ENCODE measurements at regions not wholly inside any gene's neighbourhood (a gene's known extent, or its start where the extent isn't known, plus 50 kb on each side); places are given as distances from the start of the nearest gene placed in this dataset.
A peak's percentile ranks its signal among the peaks of the same experiment; 100 is the strongest.

DNA sequence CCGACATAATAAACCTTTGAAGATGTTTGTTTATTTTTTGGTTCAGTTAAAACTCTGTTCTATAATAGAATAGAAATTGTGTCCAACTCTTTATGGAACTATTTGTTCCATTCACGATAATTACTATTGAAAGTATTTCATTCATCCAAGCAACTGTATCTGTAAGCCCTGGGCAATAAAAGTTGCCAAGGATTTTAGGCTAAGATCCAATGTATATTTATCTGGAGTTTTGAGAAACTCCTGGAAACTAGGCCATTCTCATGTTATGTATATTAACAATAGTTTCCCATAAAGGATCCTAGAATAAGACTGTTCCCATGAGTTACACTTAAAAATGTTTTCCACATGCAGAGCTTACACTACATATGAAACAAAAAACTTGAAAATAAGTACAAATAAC lies 261.6 kb downstream of the SLITRK6 start:
- no peak for DNase-seq (ENCODE audit: low read depth)

DNA sequence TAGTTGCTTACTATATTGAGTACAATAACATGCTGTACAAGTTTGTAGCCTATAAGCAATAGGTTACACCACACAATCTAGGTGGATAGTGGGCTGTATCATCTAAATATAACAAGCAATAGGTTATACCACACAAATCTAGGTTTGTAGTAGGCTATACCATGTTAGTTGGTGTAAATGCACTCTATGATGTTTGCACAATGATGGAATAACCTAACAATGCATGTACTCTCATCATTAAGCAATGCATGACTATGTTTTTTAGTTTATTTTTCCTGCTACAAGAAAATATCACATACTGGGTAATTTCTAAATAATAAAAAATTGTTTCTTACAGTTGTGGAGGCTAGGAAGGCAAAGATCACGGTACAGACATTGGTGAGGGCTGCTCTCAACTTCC lies 262.5 kb downstream of the SLITRK6 start:
- no peak for DNase-seq (ENCODE audit: low read depth)

DNA sequence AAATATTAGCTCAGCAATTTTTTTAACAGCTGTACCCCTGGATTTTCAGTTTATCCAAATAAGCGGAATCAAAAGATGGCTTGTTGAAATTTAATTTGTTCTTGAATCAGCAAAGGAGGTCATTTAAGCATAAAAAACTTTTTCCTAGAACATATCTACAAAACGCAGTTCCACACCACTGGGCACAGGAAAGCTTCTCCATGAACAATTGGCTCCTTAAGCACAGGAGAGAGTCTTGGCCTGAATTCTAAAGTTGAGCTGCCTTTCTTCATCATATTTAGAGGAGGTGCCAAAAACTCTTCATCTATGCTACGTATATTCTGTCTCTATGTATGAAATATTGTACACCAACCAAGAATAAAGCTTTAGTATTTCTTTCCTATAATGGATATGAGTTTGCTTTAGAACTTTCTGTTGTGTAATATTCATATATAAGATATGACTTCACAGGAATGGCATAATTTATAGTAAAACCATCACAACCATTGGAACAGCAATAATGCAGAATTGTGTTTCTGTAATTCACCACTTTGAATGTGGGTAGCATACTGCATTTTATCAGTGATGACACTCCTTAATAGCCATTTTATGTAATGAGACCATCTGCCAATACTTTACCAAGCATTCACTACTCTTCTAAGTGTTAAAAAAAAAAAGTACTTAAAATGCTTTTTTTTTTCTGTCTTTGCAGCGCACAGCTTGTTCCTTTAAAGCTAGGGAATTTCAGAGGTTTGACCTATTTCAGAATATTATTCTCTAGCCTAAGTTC lies 263.7 kb downstream of the SLITRK6 start:
- DNase-seq (ENCODE audit: low read depth) = no peak

DNA sequence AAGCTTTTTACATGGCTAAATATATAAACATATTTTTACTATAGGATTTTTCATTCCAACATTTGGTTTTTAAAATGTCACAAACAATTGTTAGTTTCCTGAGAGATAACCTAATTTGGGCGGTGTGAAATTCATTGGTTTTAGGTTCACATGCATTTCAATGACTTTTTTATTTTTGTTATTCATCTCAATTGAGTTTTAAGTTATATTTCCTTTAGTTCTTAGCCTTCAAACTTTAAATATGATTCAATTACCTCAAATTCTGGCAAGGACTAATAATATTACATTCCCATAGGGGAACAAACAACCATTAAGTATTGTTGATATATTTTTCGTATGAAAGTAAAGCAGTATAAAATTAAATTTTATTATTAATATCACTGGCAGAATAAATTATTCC lies 265.3 kb downstream of the SLITRK6 start:
- DNase-seq (ENCODE audit: low read depth) = no peak

DNA sequence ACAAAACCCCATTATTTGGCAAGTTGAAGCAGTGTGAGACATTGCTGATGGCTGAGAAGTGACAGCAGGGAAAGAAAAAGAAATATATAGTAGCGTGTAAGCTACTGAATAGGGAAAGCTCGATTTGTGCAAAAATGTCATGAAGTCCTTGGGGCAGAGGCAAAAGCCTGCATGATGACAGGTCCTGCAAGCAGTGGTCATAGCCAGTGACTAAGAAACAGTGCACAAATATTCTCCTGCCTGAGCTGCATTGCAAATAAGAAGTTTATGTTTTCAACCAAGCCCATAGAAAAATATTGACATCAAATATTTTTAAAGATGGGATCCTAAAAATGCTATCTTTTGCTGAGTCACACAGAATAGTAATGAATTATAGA lies 270.0 kb downstream of the SLITRK6 start:
- DNase-seq (ENCODE audit: low read depth) = peak; percentile 12

DNA sequence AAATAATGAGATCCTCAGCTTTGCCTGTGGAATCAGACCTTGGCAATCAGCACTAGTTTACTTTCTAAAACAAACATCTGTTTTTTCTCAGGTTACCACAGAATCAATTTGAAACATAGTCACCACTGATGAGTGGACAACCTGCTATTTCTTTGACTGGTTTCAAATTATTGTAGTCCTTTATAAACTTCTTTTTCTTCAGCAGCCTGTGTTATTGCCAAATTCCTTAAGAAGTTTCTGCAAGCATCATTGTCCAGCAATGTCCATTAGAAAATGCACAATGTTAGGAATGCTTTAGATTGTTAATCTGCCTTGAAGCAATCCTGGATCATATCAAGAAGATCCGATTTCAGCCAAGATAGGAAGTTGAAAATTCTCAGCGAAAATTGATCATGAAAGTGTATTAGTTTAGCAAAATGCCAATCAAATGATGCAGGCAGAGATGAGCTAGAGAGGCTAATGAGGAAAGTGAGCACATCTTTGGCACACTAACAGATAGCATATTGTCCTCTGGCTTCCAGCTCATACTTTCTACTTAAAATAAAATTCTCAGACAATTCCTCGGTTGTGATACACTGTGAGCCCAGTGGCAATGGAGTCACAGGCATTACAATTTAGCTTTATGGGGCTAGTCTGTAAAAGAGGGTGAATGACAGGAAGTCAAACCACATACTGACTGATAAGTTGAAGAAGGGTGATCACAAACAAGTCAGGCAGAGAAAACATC lies 270.6 kb downstream of the SLITRK6 start:
- DNase-seq (ENCODE audit: low read depth) = peak; percentile 44

DNA sequence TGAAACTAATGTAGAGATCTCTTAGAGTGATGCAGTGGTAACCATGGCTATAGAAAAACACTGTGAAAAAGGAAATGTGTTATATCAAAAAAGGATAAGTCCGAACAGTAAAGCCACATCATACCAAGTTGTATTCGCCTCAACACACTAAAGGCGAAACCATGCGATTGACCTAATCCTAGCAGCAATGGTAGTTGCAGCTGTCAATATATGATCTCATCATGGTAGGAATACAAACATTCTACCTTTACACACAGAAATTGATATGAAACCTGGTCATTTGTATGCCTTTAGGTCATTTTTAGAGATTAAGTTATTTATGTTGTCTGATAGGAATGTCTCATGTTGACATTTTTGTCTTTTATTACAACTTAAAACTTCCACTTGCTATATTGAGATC lies 271.9 kb downstream of the SLITRK6 start:
- no peak for DNase-seq (ENCODE audit: low read depth)

DNA sequence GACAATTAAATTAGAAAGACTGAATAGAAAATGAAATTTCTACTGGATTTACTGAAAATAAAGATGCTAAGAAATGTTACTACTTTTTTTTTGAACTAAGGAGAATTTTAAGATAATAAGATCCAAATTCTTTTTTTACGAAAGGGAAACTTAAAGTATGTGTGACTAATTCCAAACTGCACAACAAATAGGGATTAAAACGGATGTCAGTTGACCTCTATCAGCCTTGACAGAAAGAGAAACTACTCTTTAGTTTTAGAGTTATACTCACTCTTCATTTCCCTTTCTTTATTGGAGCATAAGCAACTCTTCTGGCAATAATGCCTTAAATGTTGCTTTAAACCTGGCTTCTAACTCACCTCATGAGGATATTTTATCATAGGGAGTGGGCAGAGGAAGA lies 273.8 kb downstream of the SLITRK6 start:
- no peak for DNase-seq (ENCODE audit: low read depth)

DNA sequence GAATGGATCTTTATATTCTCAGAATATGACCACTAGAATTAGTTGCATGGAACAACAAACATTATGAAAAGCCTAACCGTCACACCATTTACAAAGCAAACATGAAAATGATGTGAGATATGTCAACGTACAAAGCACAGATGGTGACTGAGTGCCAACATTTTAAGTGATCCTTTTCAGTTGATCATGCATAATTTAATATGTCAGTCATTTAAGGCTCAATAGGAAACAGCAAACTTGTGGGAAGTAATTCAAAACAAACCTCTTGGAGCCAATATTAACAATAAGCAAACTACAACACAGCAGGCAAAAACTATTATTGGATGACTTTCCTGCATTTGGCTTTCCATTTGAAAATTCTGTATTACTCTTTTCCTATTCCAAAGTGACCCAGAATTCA lies 277.6 kb downstream of the SLITRK6 start:
- no peak for DNase-seq (ENCODE audit: low read depth)

DNA sequence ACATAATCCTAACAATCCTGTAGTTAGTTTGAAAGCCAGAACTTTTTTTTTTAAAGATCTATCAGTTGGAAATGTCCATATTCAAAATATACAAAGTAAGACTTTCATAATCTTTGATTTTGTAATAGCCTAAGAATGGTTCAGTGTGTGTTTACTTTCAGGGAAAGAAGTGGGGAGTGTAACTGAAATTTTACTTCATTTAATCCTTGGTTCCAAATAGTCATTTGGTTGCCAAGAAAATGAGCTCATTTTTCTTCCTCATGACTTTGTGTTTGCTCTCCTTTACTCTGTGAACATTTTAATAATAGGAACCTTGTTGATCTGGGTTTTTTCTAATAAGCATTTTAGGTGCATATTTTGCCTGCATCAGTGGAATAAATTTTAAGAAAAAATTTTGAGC lies 278.8 kb downstream of the SLITRK6 start:
- DNase-seq (ENCODE audit: low read depth) = peak; percentile 16

DNA sequence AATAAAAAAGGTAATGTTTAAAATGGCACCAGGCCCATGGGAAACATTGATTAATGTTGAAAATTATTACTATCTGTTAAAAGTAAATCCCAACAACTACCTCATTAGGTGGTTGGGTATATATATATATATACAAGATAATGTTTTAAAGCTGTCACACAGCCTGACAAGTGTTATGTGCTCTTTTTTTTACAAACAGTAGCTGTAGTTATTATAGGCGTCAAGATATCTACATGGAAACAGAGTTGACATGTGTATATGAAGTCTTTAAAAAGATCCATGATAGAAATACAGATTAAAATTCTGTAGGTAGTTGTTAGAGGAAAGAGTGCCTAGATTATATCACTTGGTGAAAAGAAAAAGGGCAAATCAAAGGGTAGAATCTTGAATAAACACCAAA lies 279.9 kb downstream of the SLITRK6 start:
- no peak for DNase-seq (ENCODE audit: low read depth)

DNA sequence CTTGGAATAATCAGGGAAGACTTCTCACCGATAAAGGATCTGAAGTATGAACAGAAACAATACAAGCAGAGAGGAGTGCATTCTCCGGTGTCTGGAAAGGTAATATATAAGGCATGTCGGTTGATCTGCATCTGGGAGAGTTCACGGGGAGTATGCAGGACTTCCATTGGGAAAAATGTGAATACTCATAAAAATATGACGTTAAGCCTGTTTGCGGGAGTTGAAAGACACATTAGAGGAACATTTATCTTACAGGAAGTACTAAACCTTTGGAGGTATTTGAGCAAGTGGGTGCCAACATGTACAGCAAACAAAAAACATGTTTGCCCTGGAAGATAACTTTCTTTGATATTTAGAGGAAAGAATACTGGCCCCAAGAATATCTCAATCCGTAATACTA lies 286.8 kb downstream of the SLITRK6 start:
- no peak for DNase-seq (ENCODE audit: low read depth)

DNA sequence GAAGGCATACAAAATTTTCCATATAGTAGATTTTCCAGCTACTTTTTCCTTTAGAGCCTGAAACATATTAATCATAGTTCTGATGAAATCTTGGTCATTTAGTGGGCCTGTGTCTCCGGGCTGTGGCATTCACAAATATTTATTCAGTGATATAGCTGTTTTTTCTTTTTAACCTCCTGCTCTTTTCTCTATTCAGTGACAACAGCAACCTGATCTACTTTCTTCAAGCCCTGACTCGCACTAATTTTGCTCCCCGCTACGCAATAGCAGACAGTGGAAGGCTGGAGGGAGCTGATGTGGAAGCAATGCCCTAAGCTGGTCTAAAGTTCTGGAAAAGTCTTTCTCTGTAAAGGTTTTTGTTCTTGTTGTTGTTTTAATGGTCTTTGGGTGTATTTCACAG lies 289.7 kb downstream of the SLITRK6 start:
- DNase-seq (ENCODE audit: low read depth) = no peak

DNA sequence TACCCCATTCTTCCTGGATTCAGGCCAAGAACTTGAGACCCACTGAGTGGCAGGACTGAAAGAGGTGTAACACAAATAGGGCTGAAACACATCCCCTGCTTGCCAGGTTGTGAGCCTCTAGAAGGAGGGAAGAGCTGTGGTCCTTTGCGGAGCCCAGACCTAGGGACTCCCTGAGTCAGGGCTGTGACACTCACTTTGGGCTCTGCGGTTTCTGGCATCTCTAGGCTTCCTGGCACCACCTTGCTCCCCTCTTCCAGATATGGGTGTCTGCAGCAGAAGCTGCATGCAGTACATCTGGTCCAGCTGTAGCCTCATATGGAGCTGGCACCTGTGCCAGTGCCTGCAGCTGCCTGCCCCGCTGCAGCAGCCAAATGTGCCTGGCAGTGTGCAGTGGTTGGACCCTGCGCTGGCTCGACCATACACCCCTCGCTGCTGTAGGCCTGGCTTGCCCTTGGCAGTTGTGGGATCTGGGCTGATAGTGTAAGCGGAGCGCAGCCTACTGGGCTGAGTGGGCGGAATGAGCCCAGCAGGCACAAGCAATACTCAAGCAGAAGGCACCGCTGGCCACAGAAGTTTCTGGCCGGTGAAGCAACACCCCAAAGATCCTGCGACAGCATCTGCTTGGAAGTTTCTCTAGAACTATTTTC lies 290.4 kb downstream of the SLITRK6 start:
- no peak for DNase-seq (ENCODE audit: low read depth)

DNA sequence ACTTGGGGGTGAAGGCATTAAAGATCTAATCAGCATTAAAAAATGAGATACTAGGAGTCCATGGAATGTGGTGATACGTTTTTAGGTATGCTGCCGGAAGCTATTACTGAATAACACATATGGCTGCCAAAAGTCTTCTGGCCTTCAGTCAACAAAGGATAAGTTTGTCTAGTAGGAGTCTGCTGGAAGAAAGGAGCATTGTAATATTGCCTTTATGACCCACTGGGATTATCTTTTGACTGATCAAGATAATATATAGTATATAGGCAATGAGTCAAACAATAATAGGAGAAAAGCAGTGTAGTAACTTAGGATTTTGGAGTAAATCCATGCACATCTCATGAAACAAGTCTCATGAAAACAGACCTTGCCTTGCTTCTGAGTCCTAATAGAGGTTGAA lies 295.4 kb downstream of the SLITRK6 start:
- DNase-seq (ENCODE audit: low read depth) = no peak

DNA sequence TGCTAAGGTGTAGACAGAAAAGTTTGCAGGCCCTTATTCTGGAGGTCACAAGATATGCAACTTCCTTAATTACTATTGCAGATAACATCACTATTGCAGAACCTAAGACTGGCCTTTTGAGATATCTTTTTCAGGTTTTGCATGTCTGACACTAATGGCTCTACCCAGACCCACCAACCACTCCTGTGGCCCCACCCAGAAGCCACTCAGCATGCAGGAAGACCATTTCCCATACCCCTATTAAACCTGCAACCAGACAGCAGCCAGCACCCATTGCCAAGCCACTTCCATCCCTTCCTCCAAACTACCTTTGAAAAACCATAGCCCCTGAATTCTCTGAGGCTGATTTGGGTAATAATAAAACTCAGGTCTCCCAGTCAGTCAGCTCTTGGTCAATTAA lies 297.6 kb downstream of the SLITRK6 start:
- DNase-seq (ENCODE audit: low read depth) = no peak

DNA sequence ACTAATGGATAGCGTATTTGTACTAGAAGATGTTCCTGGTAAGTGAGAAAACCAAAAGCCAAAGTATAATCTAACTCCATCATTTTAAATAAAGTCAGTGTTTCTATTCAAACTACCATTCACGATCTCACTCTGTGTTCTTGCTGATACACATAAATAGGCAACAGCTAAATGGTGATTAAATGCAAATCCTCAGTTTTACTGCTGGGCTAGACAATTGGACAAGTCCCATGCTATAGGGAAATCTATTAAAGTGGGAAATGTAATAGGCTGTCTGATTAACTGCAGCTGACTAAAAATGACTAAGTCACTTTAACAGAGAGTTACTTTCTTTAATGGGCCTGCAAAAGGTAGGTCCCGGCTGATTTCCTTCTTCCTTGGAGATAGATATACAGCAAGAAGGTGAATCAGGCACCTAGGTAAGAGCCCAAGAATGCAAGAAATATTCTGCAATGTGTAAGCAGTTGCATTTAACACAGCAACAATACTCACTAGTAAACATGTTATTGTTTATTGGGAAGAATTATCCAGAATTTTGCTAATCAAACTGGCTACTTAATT lies 298.4 kb downstream of the SLITRK6 start:
- DNase-seq (ENCODE audit: low read depth) = no peak

DNA sequence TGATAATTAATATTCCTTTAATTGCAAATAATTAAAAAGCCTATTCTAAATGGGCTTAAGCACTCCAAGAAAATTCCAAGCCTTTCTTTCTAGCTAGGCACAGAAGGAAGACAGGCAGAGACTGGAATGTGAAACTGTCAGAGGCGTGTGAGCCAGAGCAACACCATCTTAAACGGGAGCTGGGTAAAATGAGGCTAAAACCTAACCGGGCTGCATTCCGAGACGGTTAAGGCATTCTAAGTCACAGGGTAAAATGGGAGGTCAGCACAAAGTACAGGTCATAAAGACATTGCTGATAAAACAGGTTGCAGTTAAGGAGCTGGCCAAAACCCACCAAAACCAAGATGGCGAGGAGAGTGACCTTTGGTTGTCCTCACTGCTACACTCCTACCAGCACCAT lies 300.4 kb downstream of the SLITRK6 start:
- DNase-seq (ENCODE audit: low read depth) = no peak

DNA sequence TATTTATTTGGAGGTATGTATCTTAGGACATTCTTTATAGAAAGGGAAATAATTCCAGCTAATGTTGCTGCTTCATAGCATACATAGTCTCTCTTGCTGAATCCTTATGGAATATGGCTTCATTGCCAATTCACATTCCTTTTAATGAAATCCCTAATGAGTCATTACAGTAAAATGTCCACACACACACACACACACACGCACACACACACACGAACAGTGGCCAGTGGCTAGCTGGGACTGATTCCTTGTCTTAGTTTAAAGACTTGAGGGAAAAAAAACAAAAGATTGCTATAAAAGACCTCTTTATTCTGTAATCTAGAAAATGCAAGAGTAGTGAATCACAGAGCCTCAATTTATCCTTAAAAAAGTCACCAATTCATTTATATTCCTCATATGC lies 301.6 kb downstream of the SLITRK6 start:
- peak; percentile 74 for DNase-seq (ENCODE audit: low read depth)

DNA sequence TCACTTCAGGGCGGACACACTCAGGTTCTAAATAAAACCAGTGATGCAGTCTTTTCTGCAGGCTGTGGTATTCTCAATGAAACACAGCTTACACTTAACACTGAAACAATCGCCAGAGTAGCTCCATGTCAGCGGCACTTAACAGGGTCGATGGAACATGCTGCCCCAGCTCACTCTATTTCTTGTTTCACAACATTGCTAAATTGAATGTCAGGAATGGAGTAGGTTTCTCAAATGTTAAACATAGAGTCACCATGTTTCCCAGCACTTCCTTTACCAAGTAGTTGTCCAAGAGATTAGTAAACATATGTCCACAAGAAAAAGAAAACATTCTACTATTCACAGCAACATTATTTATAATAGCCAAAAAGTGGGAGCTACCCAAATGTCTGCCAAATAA lies 306.9 kb downstream of the SLITRK6 start:
- no peak for DNase-seq (ENCODE audit: low read depth)

DNA sequence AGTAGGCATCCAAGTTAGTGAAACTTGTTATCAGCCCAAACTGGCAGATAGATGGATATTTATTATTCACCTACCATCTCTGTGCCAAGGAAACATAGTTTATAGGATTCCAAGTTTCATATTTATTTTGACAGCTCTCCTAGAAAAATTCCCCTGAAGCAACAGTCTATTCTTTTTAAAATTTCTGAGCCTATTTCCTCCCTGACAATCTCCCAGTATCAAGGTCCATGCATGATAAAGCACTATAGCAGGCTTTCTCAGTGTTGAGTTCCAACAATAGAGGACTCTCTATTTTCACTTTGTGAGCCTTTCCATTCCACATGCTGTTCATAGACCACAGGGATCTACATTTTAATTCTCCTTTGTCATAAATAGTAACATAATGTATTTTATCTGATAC lies 312.6 kb downstream of the SLITRK6 start:
- DNase-seq (ENCODE audit: low read depth) = no peak

DNA sequence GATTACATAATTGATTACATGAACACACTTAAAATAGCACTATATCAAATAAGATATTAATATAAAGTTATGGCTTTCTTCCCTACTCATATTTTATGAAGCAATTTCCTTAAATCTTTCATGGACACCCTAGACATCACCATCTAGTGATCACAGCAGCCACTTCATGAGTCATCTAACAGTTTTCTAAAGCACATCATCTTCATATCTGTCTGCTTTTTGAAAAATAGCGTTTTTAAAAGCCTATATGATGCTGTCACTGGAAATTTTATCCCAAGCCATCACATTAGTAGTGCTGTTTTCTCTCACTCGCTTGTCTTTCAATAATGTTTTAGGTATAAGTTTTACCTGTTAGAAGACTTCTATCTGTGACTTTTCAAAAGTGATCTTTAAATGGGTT lies 326.1 kb downstream of the SLITRK6 start:
- no peak for DNase-seq (ENCODE audit: low read depth)

DNA sequence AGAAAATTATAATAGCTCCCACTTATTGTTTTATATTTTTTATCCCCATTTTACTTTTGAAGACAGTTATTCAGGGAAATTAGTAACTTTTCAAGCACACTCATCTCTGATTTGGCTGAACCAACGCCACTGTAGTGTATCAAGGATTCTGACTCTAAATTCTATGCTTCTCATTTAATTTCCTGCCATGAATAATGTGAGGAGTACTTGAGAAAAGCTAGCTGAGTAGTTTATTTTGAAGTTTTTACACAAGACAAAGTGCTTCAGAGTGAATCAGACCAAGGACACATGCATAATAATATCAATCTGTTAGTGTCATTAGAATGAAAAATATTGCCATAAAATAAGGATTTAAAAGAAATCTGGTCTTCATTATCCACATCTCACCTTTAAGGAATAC lies 329.9 kb downstream of the SLITRK6 start:
- DNase-seq (ENCODE audit: low read depth) = no peak

All from fibroblast of the conjunctiva (primary cell).